Stromal cell of bone marrow (primary cell): ENCODE measurements at regions not wholly inside any gene's neighbourhood (a gene's known extent, or its start where the extent isn't known, plus 50 kb on each side); places are given as distances from the start of the nearest gene placed in this dataset.

ENCODE experiments used
- DNase-seq: peaks from one replicate; pipeline ENCODE4 v3.0.0-alpha.2; 2012; ENCODE audit warnings: low read depth

GRCh38 chr9:84589542-84589941, 80.0 kb upstream of the NTRK2 start:
- no peak for DNase-seq

DNA sequence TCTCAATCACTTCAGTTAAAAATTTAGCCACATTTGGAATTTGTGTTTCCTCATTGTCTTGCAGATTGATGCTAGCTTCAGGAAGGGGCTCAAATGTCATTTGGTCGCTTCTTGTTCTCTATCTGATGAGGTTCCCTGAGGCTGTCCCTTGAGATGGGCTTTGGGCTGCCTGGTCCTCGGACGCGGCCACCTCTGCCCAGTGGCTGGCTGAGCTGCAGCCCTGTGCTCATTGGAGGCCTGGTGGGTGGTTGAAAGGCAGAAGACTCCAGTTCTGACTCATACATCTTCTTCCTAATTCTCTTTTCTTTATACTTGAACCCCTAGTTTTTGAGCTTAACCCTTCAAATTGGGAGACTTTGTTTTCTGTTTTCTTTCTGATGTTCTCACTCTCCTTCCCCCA, 78.8 kb upstream of the NTRK2 start:
- DNase-seq, result no peak

- DNase-seq, result no peak
Measured at GRCh38 chr9:84592918-84593317, 76.6 kb upstream of the NTRK2 start.

- no peak for DNase-seq
Measured at GRCh38 chr9:84593352-84593751, 76.2 kb upstream of the NTRK2 start.

DNA sequence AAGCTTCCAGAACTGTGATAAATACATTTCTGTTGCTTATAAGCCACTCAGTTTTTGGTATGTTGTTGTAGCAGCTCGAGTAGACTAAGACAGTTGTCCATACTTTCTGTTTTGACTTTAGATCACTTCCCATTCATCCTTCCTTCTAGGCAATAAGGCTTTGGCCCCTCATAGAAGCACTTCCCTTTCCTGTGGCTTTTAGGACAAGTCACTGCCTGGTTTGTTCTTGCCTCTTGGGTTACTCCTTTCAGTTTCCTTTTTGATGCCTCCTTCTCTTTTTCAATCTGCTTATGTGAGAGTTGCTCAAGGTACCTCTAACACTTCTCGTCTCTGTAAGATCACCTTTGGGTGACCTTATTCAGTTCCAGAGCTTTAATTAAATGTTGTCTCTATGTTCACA, 72.4 kb upstream of the NTRK2 start:
- DNase-seq, result no peak

DNA sequence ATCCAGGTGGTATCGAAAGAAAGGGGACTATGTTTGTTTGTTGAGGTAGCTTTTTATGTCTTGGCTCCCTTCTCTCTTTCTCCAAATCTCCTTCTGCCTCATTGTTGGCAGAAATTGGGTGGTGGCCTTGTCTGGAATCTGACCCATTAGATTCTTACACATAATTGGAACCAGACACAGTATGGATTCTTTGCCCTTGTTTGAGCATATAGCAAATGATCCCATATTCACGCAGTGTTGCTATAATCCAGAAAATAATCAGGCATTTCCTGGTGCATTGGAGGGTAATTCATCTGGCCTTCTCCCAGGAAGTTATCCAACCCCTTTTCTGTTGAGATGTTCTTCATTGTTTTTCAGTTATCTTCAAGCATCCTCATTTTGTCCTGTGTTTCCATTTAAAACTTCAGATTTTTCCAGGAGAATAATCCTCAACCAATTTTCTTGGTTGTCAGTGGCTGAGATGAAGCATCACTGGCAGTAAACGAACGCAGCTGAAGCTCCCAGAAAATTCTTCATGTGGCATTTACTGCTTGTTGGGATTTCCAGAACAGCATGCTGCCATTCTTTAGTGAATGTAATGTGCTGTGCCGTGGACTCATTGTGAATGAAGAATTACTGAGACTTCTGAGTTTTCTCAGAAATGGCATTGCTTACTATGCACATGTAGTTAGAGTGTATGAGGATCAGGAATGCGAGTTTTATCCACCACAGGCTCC, 70.5 kb upstream of the NTRK2 start:
- DNase-seq, result no peak

- no peak for DNase-seq
Measured at GRCh38 chr9:84600739-84601138, 68.8 kb upstream of the NTRK2 start.

DNA sequence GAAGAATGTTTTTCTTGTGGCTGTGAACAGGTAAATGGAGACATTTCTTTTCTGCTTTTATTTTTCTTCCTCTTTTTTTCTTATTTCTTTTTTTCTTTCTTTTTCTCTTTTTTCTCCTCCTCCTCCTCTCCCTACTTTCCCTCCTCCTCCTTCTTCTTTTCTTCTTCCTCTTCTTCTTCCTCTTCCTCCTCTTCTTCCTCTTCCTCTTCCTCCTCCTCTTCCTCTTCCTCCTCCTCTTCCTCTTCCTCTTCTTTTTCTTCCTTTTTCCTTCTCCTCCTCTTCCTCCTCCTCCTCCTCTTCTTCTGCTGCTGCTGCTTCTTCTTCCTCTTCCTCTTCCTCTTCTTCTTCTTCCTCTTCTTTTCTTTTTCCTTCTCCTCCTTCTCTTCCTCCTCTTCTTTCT, 65.3 kb upstream of the NTRK2 start:
- no peak for DNase-seq

- no peak for DNase-seq
Measured at GRCh38 chr9:84609779-84610178, 59.8 kb upstream of the NTRK2 start.

DNA sequence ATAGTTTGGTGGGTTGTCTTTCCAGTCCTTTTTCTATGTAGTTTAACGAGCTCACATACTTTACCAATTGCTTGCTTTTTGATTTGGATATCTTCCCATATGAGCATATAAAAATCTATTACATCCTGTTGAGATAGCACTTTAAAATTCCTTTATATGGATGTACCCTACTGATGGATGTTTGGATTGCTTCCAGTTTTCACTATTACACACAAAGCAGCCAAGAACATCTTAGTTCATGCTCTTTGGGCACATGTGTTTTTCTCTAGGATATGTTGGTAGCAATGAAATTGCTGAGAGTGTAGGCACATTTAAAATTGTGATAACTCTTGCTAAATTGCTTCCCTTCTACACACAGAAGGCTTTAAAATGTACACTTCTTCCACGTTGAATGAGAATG, 56.1 kb upstream of the NTRK2 start:
- DNase-seq, result no peak

- no peak for DNase-seq
Measured at GRCh38 chr9:84615544-84615943, 54.0 kb upstream of the NTRK2 start.

GRCh38 chr9:84617411-84618029, 52.0 kb upstream of the NTRK2 start:
- no peak for DNase-seq
